ENCODE measurements at regions not wholly inside any gene's neighbourhood (a gene's known extent, or its start where the extent isn't known, plus 50 kb on each side); places are given as distances from the start of the nearest gene placed in this dataset.
A peak's percentile ranks its signal among the peaks of the same experiment; 100 is the strongest.

DNA sequence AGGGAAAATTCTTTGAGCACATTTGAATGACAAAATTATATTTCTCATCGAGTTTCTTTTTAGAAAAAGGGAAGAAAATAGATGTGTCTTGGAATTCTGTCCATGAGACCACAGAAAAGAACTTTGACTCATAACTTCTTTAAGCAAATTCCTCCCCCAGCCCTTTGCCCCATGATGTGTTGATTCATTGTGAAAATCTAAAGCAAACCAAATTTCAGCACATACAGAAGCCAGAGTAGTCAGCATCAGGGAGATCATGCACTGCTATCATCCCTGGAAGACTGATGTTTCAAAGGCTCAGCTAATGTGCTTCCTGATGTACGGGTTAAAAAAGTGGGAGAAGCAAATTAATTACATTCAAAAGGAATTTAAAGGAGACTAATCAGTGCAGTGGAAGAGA is 159.7 kb downstream of the FAT3 start:
- DNase-seq (no peak), ATAC-seq (no peak)
- Histone ChIP-seq H3K36me3 (no peaks in the 10 kb centered on the region), H3K9me3 (no peaks in the 10 kb centered on the region), H3K4me1 (peaks cover 0 to 3% (median 0%) of the 10 kb centered on the region in 9 donors), H3K4me3 (no peak overlapping the region), H3K27ac (no peak overlapping the region), H3K27me3 (no peaks in the 10 kb centered on the region)
- 56 to 74% methylated on average over 2 of the region's 2 CpGs for WGBS, 2 donors
- TF ChIP-seq, protein P1, sequence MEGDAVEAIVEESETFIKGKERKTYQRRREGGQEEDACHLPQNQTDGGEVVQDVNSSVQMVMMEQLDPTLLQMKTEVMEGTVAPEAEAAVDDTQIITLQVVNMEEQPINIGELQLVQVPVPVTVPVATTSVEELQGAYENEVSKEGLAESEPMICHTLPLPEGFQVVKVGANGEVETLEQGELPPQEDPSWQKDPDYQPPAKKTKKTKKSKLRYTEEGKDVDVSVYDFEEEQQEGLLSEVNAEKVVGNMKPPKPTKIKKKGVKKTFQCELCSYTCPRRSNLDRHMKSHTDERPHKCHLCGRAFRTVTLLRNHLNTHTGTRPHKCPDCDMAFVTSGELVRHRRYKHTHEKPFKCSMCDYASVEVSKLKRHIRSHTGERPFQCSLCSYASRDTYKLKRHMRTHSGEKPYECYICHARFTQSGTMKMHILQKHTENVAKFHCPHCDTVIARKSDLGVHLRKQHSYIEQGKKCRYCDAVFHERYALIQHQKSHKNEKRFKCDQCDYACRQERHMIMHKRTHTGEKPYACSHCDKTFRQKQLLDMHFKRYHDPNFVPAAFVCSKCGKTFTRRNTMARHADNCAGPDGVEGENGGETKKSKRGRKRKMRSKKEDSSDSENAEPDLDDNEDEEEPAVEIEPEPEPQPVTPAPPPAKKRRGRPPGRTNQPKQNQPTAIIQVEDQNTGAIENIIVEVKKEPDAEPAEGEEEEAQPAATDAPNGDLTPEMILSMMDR (IDR thresholded peaks at IDR 0.05), result no peak
- intact Hi-C loops (cut with DNase I), result no loop called here

DNA sequence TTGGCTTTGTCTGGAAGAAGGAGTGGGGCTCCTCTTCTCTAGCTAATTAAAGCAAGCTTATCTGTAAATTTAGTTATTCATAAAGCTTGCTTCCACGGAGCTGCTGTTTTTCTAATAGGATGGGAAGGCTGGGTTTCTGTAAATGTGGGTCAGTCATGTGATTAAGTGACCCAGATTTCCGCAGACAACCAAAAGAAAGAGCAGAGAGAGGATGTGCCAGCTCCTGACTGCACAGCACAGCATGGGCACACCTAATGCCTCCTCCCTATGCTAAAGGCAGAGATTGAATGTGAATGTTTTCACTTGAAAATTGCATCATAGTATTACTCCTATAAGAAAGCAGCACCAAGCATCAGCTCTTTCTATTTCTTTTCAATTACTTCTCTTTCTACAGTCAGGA is 160.2 kb downstream of the FAT3 start:
- Histone ChIP-seq H3K36me3 (no peaks in the 10 kb centered on the region), H3K9me3 (no peaks in the 10 kb centered on the region), H3K4me3 (no peak overlapping the region), H3K4me1 (peaks cover 0 to 3% (median 0%) of the 10 kb centered on the region in 9 donors), H3K27ac (no peak overlapping the region), H3K27me3 (no peaks in the 10 kb centered on the region)
- intact Hi-C loops (cut with DNase I), result no loop called here
- ATAC-seq, result no peak
- DNase-seq, result no peak
- TF ChIP-seq, protein P1 (IDR thresholded peaks at IDR 0.05), result no peak
- 29 to 40% methylated on average over 2 of the region's 2 CpGs for WGBS, 2 donors

GRCh38 chr11:92386577-92386976 is 162.0 kb downstream of the FAT3 start:
- TF ChIP-seq, protein P1 (IDR thresholded peaks at IDR 0.05), result no peak
- intact Hi-C loops (cut with DNase I), result no loop called here
- H3K4me1 ChIP-seq, result peaks cover 0 to 3% (median 0%) of the 10 kb centered on the region in 9 donors
- no peaks in the 10 kb centered on the region for H3K36me3 ChIP-seq
- ATAC-seq, result no peak
- H3K4me3 ChIP-seq, result no peak overlapping the region
- WGBS, 2 donors, result 77 to 82% methylated on average over 5 of the region's 5 CpGs
- no peak for DNase-seq
- H3K27me3 ChIP-seq, result no peaks in the 10 kb centered on the region
- H3K27ac ChIP-seq, result no peak overlapping the region
- H3K9me3 ChIP-seq, result no peaks in the 10 kb centered on the region

DNA sequence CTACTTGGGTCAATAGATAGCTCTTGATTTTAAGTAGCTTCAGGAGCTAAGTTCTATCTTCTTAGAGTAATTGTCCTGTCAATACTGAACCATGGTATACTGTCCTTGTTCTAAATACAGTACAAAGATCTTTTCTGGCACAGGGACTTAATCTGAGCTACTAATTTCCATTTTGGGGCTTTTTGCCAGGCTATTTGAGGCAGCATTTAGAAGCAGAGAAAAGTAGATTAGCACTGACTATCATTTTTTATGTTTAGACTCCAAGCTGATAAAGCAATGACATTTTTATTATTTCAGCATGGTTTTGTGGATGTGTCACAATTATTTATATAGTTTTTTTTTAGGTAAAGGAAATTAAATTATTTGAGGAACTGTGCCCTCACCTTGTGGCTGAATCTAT is 163.2 kb downstream of the FAT3 start:
- H3K27ac ChIP-seq, result no peak overlapping the region
- intact Hi-C loops (cut with DNase I), result no loop called here
- ATAC-seq (no peak), DNase-seq (no peak)
- H3K9me3 ChIP-seq, result no peaks in the 10 kb centered on the region
- H3K4me1 ChIP-seq, result peaks cover 0 to 3% (median 0%) of the 10 kb centered on the region in 9 donors
- no peak overlapping the region for H3K4me3 ChIP-seq
- H3K36me3 ChIP-seq, result no peaks in the 10 kb centered on the region
- H3K27me3 ChIP-seq, result no peaks in the 10 kb centered on the region
- TF ChIP-seq, protein P1 (IDR thresholded peaks at IDR 0.05), result no peak

DNA sequence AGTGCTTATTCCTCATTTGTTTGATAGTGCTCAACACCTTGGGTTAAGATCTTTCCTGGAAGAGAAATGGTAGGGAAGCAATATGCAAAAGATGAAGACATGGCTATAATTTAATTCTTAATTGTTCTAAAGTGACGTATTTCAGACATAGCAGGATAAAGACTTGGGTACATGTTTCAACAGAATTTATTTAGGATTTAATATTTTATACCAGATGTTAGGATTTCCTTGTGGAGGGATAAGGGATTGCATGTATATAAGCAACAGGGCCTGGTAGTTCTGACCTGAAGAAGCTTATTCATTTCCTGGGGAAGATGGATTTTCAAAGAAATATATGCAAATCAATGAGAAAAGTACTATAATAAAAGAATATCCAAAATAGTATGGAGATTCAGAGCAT is 163.8 kb downstream of the FAT3 start:
- TF ChIP-seq, protein P1 (IDR thresholded peaks at IDR 0.05), result peak in 1 of 9 donors; percentile 19
- no peak overlapping the region for H3K27ac ChIP-seq
- intact Hi-C loops (cut with DNase I), result no loop called here
- no peak for ATAC-seq
- no peaks in the 10 kb centered on the region for H3K27me3 ChIP-seq
- H3K4me3 ChIP-seq, result no peak overlapping the region
- H3K4me1 ChIP-seq, result peaks cover 0 to 3% (median 0%) of the 10 kb centered on the region in 9 donors
- H3K9me3 ChIP-seq, result no peaks in the 10 kb centered on the region
- WGBS, 2 donors, result 85 to 91% methylated on average over 1 of the region's 1 CpG
- no peaks in the 10 kb centered on the region for H3K36me3 ChIP-seq
- DNase-seq, result no peak
